ENCODE measurements at regions not wholly inside any gene's neighbourhood (a gene's known extent, or its start where the extent isn't known, plus 50 kb on each side); places are given as distances from the start of the nearest gene placed in this dataset.

DNA sequence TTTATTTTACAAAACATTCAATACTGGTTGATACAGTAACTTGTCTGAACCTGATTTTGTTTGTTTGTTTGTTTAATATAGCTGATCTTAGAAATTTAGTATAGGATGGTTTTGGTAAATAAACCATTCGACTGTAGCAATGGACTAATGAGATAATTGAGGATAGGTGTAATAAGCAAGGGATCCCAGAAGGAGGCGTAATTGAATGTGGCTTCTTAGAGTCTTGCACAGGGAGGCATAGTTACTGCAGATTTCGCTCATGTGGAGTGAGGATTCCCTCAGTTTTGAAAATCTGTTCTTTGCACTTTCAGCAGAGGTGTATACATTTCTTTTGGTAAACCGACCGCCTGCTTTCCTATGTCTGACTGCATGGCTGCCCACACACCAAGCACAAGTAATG lies 709.6 kb downstream of the SOCS6 start:
- H3K36me3 ChIP-seq, result no peaks in the 10 kb centered on the region
- intact Hi-C loops (cut with DNase I; ENCODE audit: low total_unique reads), result no loop called here
- TF ChIP-seq, protein P1, sequence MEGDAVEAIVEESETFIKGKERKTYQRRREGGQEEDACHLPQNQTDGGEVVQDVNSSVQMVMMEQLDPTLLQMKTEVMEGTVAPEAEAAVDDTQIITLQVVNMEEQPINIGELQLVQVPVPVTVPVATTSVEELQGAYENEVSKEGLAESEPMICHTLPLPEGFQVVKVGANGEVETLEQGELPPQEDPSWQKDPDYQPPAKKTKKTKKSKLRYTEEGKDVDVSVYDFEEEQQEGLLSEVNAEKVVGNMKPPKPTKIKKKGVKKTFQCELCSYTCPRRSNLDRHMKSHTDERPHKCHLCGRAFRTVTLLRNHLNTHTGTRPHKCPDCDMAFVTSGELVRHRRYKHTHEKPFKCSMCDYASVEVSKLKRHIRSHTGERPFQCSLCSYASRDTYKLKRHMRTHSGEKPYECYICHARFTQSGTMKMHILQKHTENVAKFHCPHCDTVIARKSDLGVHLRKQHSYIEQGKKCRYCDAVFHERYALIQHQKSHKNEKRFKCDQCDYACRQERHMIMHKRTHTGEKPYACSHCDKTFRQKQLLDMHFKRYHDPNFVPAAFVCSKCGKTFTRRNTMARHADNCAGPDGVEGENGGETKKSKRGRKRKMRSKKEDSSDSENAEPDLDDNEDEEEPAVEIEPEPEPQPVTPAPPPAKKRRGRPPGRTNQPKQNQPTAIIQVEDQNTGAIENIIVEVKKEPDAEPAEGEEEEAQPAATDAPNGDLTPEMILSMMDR (IDR thresholded peaks at IDR 0.05 in 4 of 5, conservative IDR thresholded peaks at IDR 0.05 in 1 of 5), result no peak
- TF ChIP-seq POLR2A (IDR thresholded peaks at IDR 0.05), result no peak
- H3K27me3 ChIP-seq, result no peaks in the 10 kb centered on the region
- H3K27ac ChIP-seq, result no peak overlapping the region
- no peaks in the 10 kb centered on the region for H3K4me1 ChIP-seq
- ATAC-seq, result no peak
- DNase-seq, result no peak
- H3K4me3 ChIP-seq, result no peak overlapping the region
- H3K9me3 ChIP-seq, result no peaks in the 10 kb centered on the region
- in situ Hi-C loops (cut with MboI; ENCODE audit: low sequenced_read_pairs in 4 of 4), result loop anchor here in 1 of 4 donors (25.0 kb wide), 1 partner anchor 89 kb away; no protein-coding TSS in a partner anchor

DNA sequence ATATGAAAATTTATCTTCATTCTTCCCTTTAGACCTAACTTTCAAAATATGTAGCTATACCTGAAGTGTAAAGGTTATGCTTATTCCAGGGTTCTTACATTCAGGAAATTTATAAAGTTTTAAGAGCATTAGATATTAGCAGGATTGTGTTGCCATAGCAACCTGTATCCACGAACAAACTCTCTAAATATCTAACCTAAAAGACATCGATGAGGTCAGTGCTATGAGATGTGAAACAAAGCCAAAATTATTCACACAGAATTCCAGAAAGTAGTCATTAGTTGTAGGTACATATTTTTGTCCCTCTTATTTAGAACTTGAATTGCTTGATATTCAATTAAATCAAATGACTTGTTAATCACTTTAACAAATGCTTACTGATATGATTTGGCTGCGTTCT lies 705.3 kb downstream of the SOCS6 start:
- Histone ChIP-seq H3K9me3 (no peaks in the 10 kb centered on the region), H3K27ac (no peak overlapping the region), H3K4me3 (no peak overlapping the region), H3K36me3 (no peaks in the 10 kb centered on the region), H3K27me3 (no peaks in the 10 kb centered on the region), H3K4me1 (no peaks in the 10 kb centered on the region)
- in situ Hi-C loops (cut with MboI; ENCODE audit: low sequenced_read_pairs in 4 of 4), result loop anchor here in 1 of 4 donors (25.0 kb wide), 1 partner anchor 93 kb away; no protein-coding TSS in a partner anchor
- DNase-seq (no peak), ATAC-seq (no peak)
- intact Hi-C loops (cut with DNase I; ENCODE audit: low total_unique reads), result no loop called here
- TF ChIP-seq, protein P1 (IDR thresholded peaks at IDR 0.05 in 4 of 5, conservative IDR thresholded peaks at IDR 0.05 in 1 of 5), result no peak

DNA sequence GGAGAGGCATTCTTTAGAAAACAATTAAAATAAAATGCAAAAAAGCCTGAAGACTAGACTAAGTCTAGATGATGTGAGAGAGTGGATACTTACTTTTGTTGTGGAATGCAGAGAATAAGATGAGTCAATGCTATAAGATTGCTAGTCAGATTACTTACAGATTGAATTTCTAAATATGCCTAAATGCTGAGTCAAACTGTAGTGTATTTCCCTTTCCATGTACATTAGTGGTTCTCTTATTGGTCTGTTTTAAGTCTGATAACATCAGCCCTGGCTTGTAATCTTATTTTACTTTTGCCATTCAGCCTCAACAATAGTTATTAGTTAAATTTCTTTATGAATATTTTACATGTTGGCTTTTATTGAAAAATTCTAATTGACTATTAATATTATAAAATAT lies 702.7 kb downstream of the SOCS6 start:
- Histone ChIP-seq H3K27me3 (no peaks in the 10 kb centered on the region), H3K4me1 (no peaks in the 10 kb centered on the region), H3K9me3 (no peaks in the 10 kb centered on the region), H3K27ac (no peak overlapping the region), H3K36me3 (no peaks in the 10 kb centered on the region), H3K4me3 (no peak overlapping the region)
- TF ChIP-seq, protein P1 (IDR thresholded peaks at IDR 0.05 in 4 of 5, conservative IDR thresholded peaks at IDR 0.05 in 1 of 5), result no peak
- no peak for TF ChIP-seq POLR2A (IDR thresholded peaks at IDR 0.05)
- intact Hi-C loops (cut with DNase I; ENCODE audit: low total_unique reads) (no loop called here), in situ Hi-C loops (cut with MboI; ENCODE audit: low sequenced_read_pairs in 4 of 4) (loop anchor here in 1 of 4 donors (25.0 kb wide), 1 partner anchor 96 kb away; no protein-coding TSS in a partner anchor)
- DNase-seq (no peak), ATAC-seq (no peak)

DNA sequence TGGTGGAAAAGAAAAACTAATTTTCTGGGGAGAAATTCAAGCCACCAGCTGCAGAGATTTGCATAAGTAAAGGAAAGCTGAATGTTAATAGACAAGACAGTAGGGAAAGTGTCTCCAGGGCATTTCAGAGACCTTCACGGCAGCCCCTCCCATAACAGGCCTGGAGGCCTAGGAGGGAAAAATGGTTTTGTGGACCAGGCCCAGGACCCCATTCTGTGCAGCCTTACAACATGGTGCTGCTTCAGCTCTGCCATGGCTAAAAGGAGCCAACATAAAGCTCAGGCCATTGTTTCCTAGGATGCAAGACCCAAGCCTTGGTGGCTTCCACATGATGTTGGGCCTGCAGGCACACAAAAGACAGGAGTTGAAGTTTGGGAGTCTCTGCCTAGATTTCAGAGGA lies 697.1 kb downstream of the SOCS6 start:
- H3K4me1 ChIP-seq, result no peaks in the 10 kb centered on the region
- H3K4me3 ChIP-seq, result no peak overlapping the region
- TF ChIP-seq, protein P1 (IDR thresholded peaks at IDR 0.05 in 4 of 5, conservative IDR thresholded peaks at IDR 0.05 in 1 of 5), result no peak
- TF ChIP-seq POLR2A (IDR thresholded peaks at IDR 0.05), result no peak
- ATAC-seq (no peak), DNase-seq (no peak)
- no peaks in the 10 kb centered on the region for H3K9me3 ChIP-seq
- intact Hi-C loops (cut with DNase I; ENCODE audit: low total_unique reads), result no loop called here
- in situ Hi-C loops (cut with MboI; ENCODE audit: low sequenced_read_pairs in 4 of 4), result loop anchor here in 1 of 4 donors (25.0 kb wide), 1 partner anchor 101 kb away; no protein-coding TSS in a partner anchor
- H3K36me3 ChIP-seq, result no peaks in the 10 kb centered on the region
- H3K27ac ChIP-seq, result no peak overlapping the region
- no peaks in the 10 kb centered on the region for H3K27me3 ChIP-seq

DNA sequence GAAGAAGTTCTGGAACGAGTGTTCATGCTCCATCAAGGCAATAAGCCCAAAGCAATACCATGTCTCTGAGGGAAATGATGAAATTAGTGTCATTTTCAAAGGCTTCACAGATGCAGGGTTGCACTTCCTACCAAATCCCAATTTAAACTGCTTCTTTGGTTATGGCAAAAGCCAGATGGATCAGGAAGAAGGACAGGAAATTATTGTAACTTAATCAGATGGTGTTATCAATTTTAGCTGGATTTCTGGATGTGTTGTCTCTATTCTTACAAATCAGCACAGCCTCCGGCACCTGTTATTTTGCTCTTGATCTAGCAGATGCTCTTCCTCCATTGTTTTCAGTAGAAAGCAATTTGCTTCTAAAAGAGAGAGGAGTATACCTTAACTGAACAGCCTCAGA lies 693.4 kb downstream of the SOCS6 start:
- ATAC-seq (no peak), DNase-seq (no peak)
- intact Hi-C loops (cut with DNase I; ENCODE audit: low total_unique reads) (no loop called here), in situ Hi-C loops (cut with MboI; ENCODE audit: low sequenced_read_pairs in 4 of 4) (loop anchor here in 1 of 4 donors (25.0 kb wide), 1 partner anchor 105 kb away; no protein-coding TSS in a partner anchor)
- H3K4me3 ChIP-seq, result no peak overlapping the region
- H3K4me1 ChIP-seq, result no peaks in the 10 kb centered on the region
- no peaks in the 10 kb centered on the region for H3K36me3 ChIP-seq
- TF ChIP-seq, protein P1 (IDR thresholded peaks at IDR 0.05 in 4 of 5, conservative IDR thresholded peaks at IDR 0.05 in 1 of 5), result no peak
- TF ChIP-seq POLR2A (IDR thresholded peaks at IDR 0.05), result no peak
- H3K27me3 ChIP-seq, result no peaks in the 10 kb centered on the region
- H3K9me3 ChIP-seq, result no peaks in the 10 kb centered on the region
- no peak overlapping the region for H3K27ac ChIP-seq
